GM12873 (cell line): ENCODE measurements at regions not wholly inside any gene's neighbourhood (a gene's known extent, or its start where the extent isn't known, plus 50 kb on each side); places are given as distances from the start of the nearest gene placed in this dataset.

Source experiments
- CTCF ChIP-seq: IDR thresholded peaks from 2 replicates; pipeline ENCODE4 v1.5.1; 2012; ENCODE audit warnings: low read depth, mild to moderate bottlenecking, moderate library complexity, low read length, control low read depth; ENCODE audit not compliant: insufficient read depth; ENCODE audit errors: missing control alignments

- TF ChIP-seq CTCF: no peak
Observed at GRCh38 chrX:26922278-26922677, 540.9 kb downstream of the PPP4R3C start.

- TF ChIP-seq CTCF: peak; percentile 74
Observed at GRCh38 chrX:26918631-26919030, 544.5 kb downstream of the PPP4R3C start.

GRCh38 chrX:26916991-26917390 lies 546.1 kb downstream of the PPP4R3C start:
- no peak for TF ChIP-seq CTCF

GRCh38 chrX:26915064-26915463 lies 548.1 kb downstream of the PPP4R3C start:
- TF ChIP-seq CTCF: no peak

- TF ChIP-seq CTCF: no peak
Observed at GRCh38 chrX:26914232-26914631, 548.9 kb downstream of the PPP4R3C start.

- TF ChIP-seq CTCF: no peak
Observed at GRCh38 chrX:26909728-26910127, 553.4 kb downstream of the PPP4R3C start.

GRCh38 chrX:26908218-26908617 lies 554.9 kb downstream of the PPP4R3C start:
- TF ChIP-seq CTCF: no peak

- no peak for TF ChIP-seq CTCF
Observed at GRCh38 chrX:26889574-26889973, 573.6 kb downstream of the PPP4R3C start.
